HG02852 (cell line): ENCODE measurements at regions not wholly inside any gene's neighbourhood (a gene's known extent, or its start where the extent isn't known, plus 50 kb on each side); places are given as distances from the start of the nearest gene placed in this dataset.

Source experiments
- ATAC-seq: cut with Tn5 transposase; IDR thresholded peaks from one replicate; pipeline ENCODE4 v1.9.1; 2021; ENCODE audit warnings: mild to moderate bottlenecking, moderate library complexity; ENCODE audit not compliant: unreplicated experiment

- no peak for ATAC-seq
These were observed 360.1 kb downstream of the TNS3 start for GRCh38 chr7:47221826-47222225.

GRCh38 chr7:47218378-47219176, 363.3 kb downstream of the TNS3 start:
- ATAC-seq: no peak

- ATAC-seq: no peak
These were observed 364.1 kb downstream of the TNS3 start for GRCh38 chr7:47217570-47218360.

GRCh38 chr7:47217086-47217485, 364.8 kb downstream of the TNS3 start:
- no peak for ATAC-seq

DNA sequence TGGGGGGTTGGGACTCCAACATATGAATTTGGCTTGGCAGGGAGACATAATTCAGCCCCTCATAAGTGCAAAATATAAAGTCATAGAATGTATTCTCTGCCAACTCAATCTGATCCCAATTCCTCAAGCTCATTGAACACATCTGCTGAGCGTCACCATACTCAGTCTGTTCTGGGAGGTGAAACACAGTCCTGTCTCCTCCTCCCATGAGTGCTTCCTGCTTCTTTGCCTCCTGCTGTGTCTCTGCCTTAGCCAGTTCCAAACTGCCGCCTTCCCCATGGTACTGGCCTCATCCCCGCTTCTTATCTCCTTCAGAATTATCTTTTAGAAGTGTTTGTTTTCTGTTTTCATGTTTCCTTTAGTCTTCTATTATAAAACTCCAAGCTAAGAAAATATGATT, 365.5 kb downstream of the TNS3 start:
- ATAC-seq: no peak

- no peak for ATAC-seq
These were observed 366.3 kb downstream of the TNS3 start for GRCh38 chr7:47215640-47216039.

- ATAC-seq: no peak
These were observed 366.9 kb downstream of the TNS3 start for GRCh38 chr7:47215049-47215448.

DNA sequence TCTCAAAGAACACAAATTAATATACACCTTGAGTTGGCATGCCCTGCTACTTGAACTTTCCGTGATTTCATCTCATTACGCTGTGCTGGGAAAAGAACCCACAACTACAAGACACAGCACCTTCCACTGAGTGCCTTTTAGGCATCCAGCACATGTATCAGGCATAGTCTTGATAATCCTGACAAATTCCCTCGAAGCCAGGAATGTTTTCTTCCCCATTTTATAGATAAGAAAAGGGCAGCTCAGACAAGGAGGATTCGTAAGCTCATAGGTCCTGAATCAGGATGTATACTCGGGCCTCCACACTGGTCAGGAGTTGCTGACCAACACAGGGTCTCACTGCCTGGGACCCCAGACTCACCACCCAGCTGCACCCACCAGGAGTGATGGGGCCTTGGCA, 368.6 kb downstream of the TNS3 start:
- no peak for ATAC-seq

GRCh38 chr7:47211519-47211973, 370.4 kb downstream of the TNS3 start:
- ATAC-seq: no peak

GRCh38 chr7:47210281-47210854, 371.5 kb downstream of the TNS3 start:
- no peak for ATAC-seq

- ATAC-seq: no peak
These were observed 374.0 kb downstream of the TNS3 start for GRCh38 chr7:47207956-47208355.

- ATAC-seq: no peak
These were observed 377.2 kb downstream of the TNS3 start for GRCh38 chr7:47204709-47205108.

DNA sequence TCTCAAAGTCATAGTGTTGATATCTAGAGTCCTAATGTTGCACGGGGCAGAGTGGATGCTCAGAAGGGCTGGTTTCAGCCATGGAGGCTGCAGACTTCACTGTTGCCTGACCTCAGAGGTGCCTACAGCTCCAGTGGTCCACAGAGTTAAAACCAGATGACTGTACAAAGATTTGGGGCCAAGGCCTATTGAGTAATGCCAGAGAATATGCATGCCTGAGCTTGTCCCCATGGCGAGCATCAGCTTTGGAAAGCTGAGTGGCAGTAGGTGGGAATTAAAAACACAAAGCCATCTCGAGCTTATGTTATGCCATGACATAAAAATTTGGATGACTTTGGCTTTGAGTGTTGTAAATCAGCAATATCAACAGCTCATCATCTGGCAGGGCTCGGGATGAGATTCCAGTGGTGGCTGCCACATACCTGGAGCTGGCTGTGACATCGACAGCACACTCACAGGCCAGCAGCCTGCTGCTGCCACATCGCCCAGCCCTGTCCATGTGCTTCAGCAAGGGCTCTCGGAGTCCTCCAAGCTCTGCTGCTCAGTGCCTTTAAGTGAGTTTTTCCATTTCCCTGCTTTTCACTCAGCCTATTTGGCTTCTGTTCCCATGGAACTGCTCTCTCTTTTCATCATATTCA, 379.6 kb downstream of the TNS3 start:
- no peak for ATAC-seq

DNA sequence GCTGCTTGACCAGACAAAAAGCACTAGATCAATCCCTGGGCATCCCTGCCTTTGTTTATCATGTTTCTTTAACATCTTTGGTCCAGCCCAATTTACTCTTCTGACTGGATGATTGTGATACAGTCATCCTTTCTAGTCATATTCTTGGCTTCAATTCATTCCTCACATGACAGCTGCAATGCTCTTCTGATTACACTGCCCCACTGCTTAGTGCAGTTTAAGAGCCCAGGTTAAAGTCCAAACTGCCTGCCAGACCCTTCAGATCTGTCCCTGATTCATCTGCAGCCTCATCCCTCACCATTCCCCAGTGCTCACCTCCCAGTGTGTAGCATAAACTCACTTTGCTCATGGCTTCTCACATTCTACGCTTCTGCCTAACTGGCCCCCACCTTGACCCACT, 383.8 kb downstream of the TNS3 start:
- no peak for ATAC-seq

GRCh38 chr7:47197486-47197885, 384.4 kb downstream of the TNS3 start:
- no peak for ATAC-seq

DNA sequence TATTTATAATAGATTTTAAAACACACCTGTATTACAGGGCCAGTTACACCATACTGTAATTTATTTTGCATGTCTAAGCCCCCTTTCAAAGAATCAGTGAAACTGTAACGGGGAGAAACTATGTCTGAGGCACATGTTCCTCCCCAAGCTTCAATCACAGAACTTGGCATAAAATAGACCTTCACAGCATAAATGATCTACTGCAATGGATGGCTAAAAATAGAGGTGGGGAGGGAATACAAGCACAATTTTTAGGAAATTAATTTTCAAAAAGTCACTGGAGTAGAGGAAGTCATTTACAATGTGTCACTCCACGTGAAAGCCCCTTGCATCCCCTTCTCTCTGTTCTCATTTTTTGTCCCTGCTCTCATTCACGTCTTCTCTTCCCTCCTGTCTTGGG, 385.2 kb downstream of the TNS3 start:
- no peak for ATAC-seq

- ATAC-seq: no peak
These were observed 385.7 kb downstream of the TNS3 start for GRCh38 chr7:47196106-47196645.

DNA sequence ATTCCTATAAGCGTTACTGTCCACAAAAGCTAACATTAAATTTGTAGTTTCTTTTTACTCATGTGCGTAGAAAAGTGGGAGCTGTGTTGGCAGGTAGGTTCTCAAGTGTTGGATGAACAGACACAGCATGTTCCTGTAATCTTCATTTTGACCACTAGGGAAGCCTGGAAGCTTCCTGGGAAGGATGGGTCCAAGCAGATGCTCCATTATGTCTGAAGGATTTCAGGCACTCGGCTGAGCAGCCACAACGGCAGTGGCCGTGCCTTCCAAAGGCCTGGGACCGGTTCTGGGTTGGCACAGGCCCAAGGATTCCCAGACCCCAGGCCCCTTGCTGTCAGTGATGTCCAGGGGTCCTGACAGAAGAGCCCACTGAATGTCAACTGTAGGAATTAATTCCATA, 386.3 kb downstream of the TNS3 start:
- ATAC-seq: no peak

GRCh38 chr7:47194516-47195057, 387.3 kb downstream of the TNS3 start:
- no peak for ATAC-seq

- no peak for ATAC-seq
These were observed 388.9 kb downstream of the TNS3 start for GRCh38 chr7:47192978-47193377.

GRCh38 chr7:47191876-47192291, 390.0 kb downstream of the TNS3 start:
- no peak for ATAC-seq
